Lung (tissue), 11 donors: ENCODE measurements at regions not wholly inside any gene's neighbourhood (a gene's known extent, or its start where the extent isn't known, plus 50 kb on each side); places are given as distances from the start of the nearest gene placed in this dataset.

Experiments used
- ATAC-seq: fragments of 200-7000 bp; cut with Tn5 transposase; one replicate; pipeline ENCODE4 v1.9.1; 2020; ENCODE audit warnings: moderate number of reproducible peaks; ENCODE audit not compliant: insufficient read depth, low FRiP score
- DNase-seq, 3 donors: peaks; one replicate each; pipeline ENCODE4 v3.0.0-alpha.2; 2013 to 2017
- H3K27ac ChIP-seq, 2 donors: one replicate each; pipeline ENCODE4 v1.5.1; 2013; ENCODE audit warnings: mild to moderate bottlenecking in 2 of 2, moderate library complexity in 2 of 2, control low read depth in 1 of 2, inconsistent platforms in 1 of 2, low read depth in 1 of 2, low read length in 1 of 2
- H3K27me3 ChIP-seq, 3 donors: one replicate each; pipeline ENCODE4 v1.5.1; 2013; ENCODE audit warnings: low read length in 2 of 3; ENCODE audit not compliant: control insufficient read depth in 3 of 3, insufficient read depth in 3 of 3
- H3K36me3 ChIP-seq, 4 donors: one replicate each; pipeline ENCODE4 v1.5.1; 2013; ENCODE audit warnings: low read length in 4 of 4, mild to moderate bottlenecking in 1 of 4, moderate library complexity in 1 of 4; ENCODE audit not compliant: control insufficient read depth in 4 of 4, insufficient read depth in 4 of 4
- H3K4me1 ChIP-seq, 5 donors: one replicate each; pipeline ENCODE4 v1.5.1; 2013; ENCODE audit warnings: low read length in 5 of 5, mild to moderate bottlenecking in 2 of 5, moderate library complexity in 1 of 5; ENCODE audit not compliant: control insufficient read depth in 5 of 5, insufficient read depth in 5 of 5
- H3K4me3 ChIP-seq: one replicate; pipeline ENCODE4 v1.5.1; 2013; ENCODE audit warnings: mild to moderate bottlenecking, control low read depth, moderate library complexity
- H3K9ac ChIP-seq, 2 donors: one replicate each; pipeline ENCODE4 v1.5.1; 2013; ENCODE audit warnings: low read length in 2 of 2, control low read depth in 1 of 2; ENCODE audit not compliant: insufficient read depth in 1 of 2
- H3K9me3 ChIP-seq, 4 donors: one replicate each; pipeline ENCODE4 v1.5.1; 2013; ENCODE audit warnings: low read length in 3 of 4, mild to moderate bottlenecking in 1 of 4, moderate library complexity in 1 of 4; ENCODE audit not compliant: control insufficient read depth in 4 of 4, insufficient read depth in 3 of 4
- CTCF ChIP-seq: IDR thresholded peaks from 2 replicates; pipeline ENCODE4 v1.5.1; 2012; ENCODE audit warnings: mild to moderate bottlenecking; ENCODE audit errors: control extremely low read depth, extremely low read depth
- WGBS, 2 donors: extraction: QIAGEN DNeasy Blood & Tissue Kit; methylation state at CpG; one replicate each; pipeline ENCODE4 v1.1.7; 2013; 5-methylcytosine and 5-hydroxymethylcytosine counted together
- donor health status: control.
- donor health status: control.
- donor health status: Bipolar disorder and iron deficiency.
- donor health status: healthy.
- donor health status: DM: yes; HTN: yes; CAD: no.

GRCh38 chr4:122539861-122540465, 80.9 kb downstream of the IL21 start:
- TF ChIP-seq CTCF: no peak
- Histone ChIP-seq H3K4me1 (no peaks in the 10 kb centered on the region), H3K36me3 (no peaks in the 10 kb centered on the region), H3K27ac (no peak overlapping the region), H3K27me3 (no peaks in the 10 kb centered on the region), H3K9me3 (peaks cover 0 to 8% (median under 1%) of the 10 kb centered on the region in 4 donors), H3K9ac (no peak overlapping the region), H3K4me3 (no peak overlapping the region)
- DNase-seq: no peak
- no peak for ATAC-seq
- WGBS, 2 donors: 67 to 78% methylated on average over 2 of the region's 2 CpGs

- no peaks in the 10 kb centered on the region for H3K27me3 ChIP-seq
- no peak overlapping the region for H3K4me3 ChIP-seq
- DNase-seq (no peak), ATAC-seq (no peak)
- H3K27ac ChIP-seq: no peak overlapping the region
- no peaks in the 10 kb centered on the region for H3K4me1 ChIP-seq
- TF ChIP-seq CTCF: no peak
- H3K9ac ChIP-seq: no peak overlapping the region
- no peaks in the 10 kb centered on the region for H3K36me3 ChIP-seq
- peaks cover 0 to 8% (median under 1%) of the 10 kb centered on the region in 4 donors for H3K9me3 ChIP-seq
- 88 to 93% methylated on average over 2 of the region's 2 CpGs for WGBS, 2 donors
Observed at GRCh38 chr4:122537388-122538135, 81.0 kb upstream of the IL2 start.

- no peaks in the 10 kb centered on the region for H3K36me3 ChIP-seq
- H3K27ac ChIP-seq: no peak overlapping the region
- ATAC-seq (no peak), DNase-seq (no peak)
- no peak overlapping the region for H3K4me3 ChIP-seq
- 77 to 87% methylated on average over 1 of the region's 1 CpG for WGBS, 2 donors
- no peak for TF ChIP-seq CTCF
- H3K27me3 ChIP-seq: no peaks in the 10 kb centered on the region
- no peak overlapping the region for H3K9ac ChIP-seq
- no peaks in the 10 kb centered on the region for H3K9me3 ChIP-seq
- peaks cover 0 to 1% (median 0%) of the 10 kb centered on the region in 5 donors for H3K4me1 ChIP-seq
Observed at GRCh38 chr4:122536001-122536400, 79.5 kb upstream of the IL2 start.
